AG10803 (cell line): ENCODE measurements at regions not wholly inside any gene's neighbourhood (a gene's known extent, or its start where the extent isn't known, plus 50 kb on each side); places are given as distances from the start of the nearest gene placed in this dataset.
"Not testable (repeated sequence)": the region's sequence is repeated elsewhere in the genome, so short reads cannot be mapped to it uniquely, and the experiment has no call there.

Experiments used
- DNase-seq: peaks from one replicate; pipeline ENCODE4 v3.0.0; 2010; ENCODE audit warnings: low read depth
- H3K4me3 ChIP-seq: 2 replicates; pipeline ENCODE4 v1.5.1; 2011; ENCODE audit warnings: mild to moderate bottlenecking, low read length, control low read depth
- TF ChIP-seq, protein P1 (sequence below): conservative IDR thresholded peaks from 2 replicates; pipeline ENCODE4 v1.5.1; 2011; ENCODE audit warnings: mild to moderate bottlenecking, low read length, control low read depth, inconsistent platforms

DNA sequence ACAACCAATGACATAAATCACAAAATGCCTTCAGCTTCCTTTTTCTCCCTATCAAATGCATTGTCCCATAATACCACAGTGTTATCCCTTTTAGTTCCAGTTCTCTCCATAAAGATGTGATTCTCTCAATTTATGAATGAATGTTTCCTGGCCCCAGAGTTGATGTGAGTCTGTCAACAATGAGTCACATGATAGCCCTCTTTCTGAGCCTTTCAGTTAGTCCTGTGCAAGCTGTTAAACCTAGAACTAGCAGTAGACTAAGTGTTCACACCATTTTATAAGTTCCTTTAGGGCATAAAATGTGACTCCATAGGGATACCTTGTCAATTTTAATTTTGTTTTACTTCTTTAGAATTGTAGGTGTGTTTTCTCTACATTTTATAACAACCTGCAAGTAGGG lies 129.5 kb downstream of the PABPC4L start:
- no peak overlapping the region for H3K4me3 ChIP-seq
- TF ChIP-seq, protein P1, sequence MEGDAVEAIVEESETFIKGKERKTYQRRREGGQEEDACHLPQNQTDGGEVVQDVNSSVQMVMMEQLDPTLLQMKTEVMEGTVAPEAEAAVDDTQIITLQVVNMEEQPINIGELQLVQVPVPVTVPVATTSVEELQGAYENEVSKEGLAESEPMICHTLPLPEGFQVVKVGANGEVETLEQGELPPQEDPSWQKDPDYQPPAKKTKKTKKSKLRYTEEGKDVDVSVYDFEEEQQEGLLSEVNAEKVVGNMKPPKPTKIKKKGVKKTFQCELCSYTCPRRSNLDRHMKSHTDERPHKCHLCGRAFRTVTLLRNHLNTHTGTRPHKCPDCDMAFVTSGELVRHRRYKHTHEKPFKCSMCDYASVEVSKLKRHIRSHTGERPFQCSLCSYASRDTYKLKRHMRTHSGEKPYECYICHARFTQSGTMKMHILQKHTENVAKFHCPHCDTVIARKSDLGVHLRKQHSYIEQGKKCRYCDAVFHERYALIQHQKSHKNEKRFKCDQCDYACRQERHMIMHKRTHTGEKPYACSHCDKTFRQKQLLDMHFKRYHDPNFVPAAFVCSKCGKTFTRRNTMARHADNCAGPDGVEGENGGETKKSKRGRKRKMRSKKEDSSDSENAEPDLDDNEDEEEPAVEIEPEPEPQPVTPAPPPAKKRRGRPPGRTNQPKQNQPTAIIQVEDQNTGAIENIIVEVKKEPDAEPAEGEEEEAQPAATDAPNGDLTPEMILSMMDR = no peak
- no peak for DNase-seq

DNA sequence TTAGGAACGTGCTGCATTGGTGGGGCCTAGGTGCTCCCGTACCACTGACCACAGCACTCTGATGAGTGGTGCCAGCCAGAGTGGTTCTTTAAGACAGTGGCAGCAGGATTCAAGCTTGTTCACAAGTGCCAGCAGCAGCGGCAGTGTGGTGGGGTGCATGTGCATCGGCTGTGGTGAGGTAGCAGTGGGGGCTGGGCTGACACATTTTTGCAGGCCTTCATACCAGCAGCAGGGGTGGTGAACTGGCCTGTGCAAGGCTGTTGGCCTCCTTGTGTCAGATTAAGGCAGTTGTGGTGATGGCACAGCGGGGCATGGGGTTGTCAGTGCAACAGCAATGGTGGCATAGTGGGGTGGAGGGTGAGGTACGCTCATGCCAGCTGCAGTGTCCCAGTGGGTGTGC lies 131.4 kb downstream of the PABPC4L start:
- TF ChIP-seq, protein P1 = no peak
- H3K4me3 ChIP-seq = no peak overlapping the region
- DNase-seq = no peak

DNA sequence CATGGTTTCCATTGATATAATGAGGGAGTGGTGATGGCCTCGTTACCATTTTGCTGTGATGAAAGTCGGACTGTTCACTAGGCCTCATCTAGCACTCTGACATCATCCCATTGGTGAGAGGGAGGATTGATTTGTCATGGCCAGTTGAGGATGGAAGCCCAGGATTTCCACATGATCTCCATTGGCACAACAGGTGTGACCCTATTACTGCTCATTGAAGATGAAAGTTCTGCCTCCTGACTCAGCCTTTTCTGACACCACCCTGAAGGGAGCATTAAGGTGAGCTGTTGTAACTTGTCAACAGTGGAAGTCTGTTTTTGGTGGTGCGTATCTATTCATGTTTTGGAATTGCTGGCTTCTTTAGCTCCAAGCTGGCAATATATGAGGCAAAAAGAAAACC lies 144.2 kb downstream of the PABPC4L start:
- TF ChIP-seq, protein P1 = no peak
- DNase-seq = no peak
- no peak overlapping the region for H3K4me3 ChIP-seq

DNA sequence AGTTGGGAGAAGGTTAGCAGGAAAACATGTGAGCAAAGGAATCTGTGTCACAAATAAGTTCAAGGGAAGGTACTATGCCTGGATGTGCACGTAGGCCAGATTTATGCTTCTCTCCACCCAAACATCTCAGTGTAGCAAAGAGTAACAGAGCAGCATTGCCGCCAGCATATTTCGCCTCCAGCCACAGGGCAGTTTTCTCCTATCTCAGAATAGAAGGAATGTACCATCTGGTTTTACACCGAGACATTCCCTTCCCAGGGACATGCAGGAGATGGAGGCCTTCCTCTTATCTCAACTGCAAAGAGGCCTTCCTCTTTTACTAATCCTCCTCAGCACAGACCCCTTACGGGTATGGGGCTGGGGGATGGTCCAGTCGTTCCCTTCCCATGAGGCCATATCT lies 155.4 kb downstream of the PABPC4L start:
- not testable (repeated sequence) for DNase-seq, H3K4me3 ChIP-seq

DNA sequence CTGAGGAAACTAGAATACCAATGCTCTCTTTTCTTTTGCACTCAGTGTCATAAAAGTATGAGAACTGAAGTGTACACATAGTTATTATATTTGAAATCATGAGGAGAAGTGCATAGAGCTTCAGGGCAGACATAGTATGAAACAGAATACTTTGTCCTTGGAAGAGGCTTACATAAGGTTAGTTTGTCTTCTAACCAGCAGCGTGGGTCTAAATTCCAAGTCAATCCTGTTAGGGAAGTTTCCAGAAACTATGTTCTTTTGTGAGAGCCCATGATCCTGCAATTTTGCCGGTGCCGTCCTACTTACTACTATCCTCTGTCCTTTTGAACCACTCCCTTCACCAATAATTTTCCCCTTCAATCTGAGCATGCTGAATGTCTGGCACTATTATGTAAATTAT lies 156.2 kb downstream of the PABPC4L start:
- TF ChIP-seq, protein P1 = no peak
- DNase-seq = no peak
- no peak overlapping the region for H3K4me3 ChIP-seq

DNA sequence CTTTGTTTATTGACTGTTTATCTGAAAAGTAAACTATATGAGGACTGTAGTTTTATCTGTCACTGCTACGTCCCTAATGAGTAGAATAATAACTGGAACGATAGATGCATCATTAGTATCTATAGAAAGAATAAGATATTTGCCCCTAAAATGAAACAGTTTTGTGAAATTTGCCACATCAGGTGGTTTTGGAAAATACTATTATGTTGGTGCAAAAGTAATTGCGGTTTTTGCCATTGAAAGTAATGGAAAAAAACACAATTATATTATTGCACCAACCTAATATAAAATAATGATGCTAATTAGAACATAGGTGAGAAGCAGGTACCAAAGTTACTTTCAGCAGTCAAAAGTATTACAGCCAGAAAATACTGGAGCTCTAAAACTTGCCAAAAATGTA lies 158.3 kb downstream of the PABPC4L start:
- no peak overlapping the region for H3K4me3 ChIP-seq
- TF ChIP-seq, protein P1 = no peak
- no peak for DNase-seq

DNA sequence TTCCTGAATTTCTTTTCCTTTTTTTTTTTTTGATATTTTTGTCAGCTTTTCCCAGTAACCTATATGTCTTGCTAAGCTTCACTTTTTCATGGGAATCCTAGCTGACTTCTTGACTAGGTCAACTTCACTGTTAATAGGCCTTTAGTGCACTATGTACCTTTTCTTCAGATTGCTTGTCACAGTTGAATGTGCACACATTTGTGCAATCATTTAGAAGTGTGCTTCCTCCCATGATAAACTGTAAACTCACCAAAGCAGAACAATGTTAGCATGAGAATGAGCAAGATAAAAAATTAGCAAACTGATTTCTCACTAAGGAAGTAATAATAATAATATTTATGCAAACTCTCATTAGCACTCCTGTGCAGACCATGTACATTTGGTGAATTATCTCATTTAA lies 173.2 kb downstream of the PABPC4L start:
- H3K4me3 ChIP-seq = no peak overlapping the region
- TF ChIP-seq, protein P1 = no peak
- DNase-seq = no peak

DNA sequence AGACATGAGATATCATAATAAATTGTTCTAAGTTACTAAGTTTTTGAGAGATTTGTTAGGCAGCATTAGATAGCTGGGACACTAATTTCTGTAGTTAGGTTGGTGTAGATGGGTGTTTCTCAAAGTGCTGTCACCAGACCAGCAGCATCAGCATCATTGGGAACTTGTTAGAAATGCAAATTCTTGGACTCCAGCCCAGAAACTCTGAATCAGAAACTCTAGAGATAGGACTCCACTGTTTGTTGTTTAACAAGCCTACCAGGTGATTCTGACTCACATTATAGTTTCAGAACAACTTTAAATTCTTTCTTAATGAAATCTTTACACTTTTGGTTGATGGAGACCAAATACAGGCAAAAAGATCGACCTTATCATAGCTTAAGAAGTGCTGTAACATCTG lies 173.7 kb downstream of the PABPC4L start:
- no peak overlapping the region for H3K4me3 ChIP-seq
- peak; percentile 0 for DNase-seq
- TF ChIP-seq, protein P1 = no peak
